ENCODE measurements at regions not wholly inside any gene's neighbourhood (a gene's known extent, or its start where the extent isn't known, plus 50 kb on each side); places are given as distances from the start of the nearest gene placed in this dataset.

DNA sequence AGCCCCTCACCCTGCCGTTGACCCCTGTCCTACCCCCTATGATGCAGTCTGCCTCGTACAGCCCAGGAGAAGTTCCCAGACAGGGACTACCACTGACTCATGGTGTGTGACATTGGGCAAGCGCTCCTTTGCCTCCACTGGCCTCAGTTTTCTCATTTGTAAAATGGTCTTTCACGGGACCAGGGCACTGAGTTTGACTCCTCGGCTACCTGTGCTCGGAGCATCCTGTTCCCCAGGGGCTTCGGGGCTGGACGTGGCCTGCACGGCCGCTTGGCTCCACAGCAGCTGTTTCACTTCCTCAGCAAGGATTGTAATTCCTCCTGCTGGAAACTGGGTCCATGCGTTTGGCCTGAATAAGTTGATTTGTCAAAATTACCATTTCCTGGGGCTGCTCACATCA is 277.3 kb downstream of the MATN1 start:
- TF ChIP-seq CTCF (IDR thresholded peaks at IDR 0.05) (no peak), POLR2A (IDR thresholded peaks at IDR 0.05) (no peak), EP300 (IDR thresholded peaks at IDR 0.05) (no peak)

Data from ovary (tissue), 3 donors.